ENCODE measurements at regions not wholly inside any gene's neighbourhood (a gene's known extent, or its start where the extent isn't known, plus 50 kb on each side); places are given as distances from the start of the nearest gene placed in this dataset.

GRCh38 chr3:150110097-150110496 is 139.4 kb upstream of the PFN2 start:
- Histone ChIP-seq H3K4me1 (peaks cover 20% of the 10 kb centered on the region), H3K9me3 (no peaks in the 10 kb centered on the region), H3K4me2 (no peak overlapping the region), H3K4me3 (no peak overlapping the region), H3K27ac (no peak overlapping the region)
- peak in 1 of 2 experiments; percentile 21 for DNase-seq (ENCODE audit: low read depth in 1 of 2, low spot score in 1 of 2)
- no peak for ATAC-seq
- WGBS (ENCODE audit: missing lambda C conversion rate) = 48% methylated on average over 5 of the region's 5 CpGs
- TF ChIP-seq HOXA7 (CRISPR knock-in tag; IDR thresholded peaks at IDR 0.05) (no peak), TFCP2L1 (CRISPR knock-in tag; IDR thresholded peaks at IDR 0.05) (no peak), MAFK (IDR thresholded peaks at IDR 0.05; ENCODE audit: partially characterized antibody) (peak; percentile 56), RARB (CRISPR knock-in tag; IDR thresholded peaks at IDR 0.05) (no peak), ZSCAN20 (CRISPR knock-in tag; IDR thresholded peaks at IDR 0.05) (no peak), TP53 (CRISPR knock-in tag; IDR thresholded peaks at IDR 0.05) (no peak), CEBPB (IDR thresholded peaks at IDR 0.05) (0 out of 4 replicates have a peak, but pooled peaks of 1 of the 2 experiments have one; percentile 11), POLR2A (IDR thresholded peaks at IDR 0.05; ENCODE audit: low read length) (no peak), JUNB (IDR thresholded peaks at IDR 0.05) (no peak), MYC (IDR thresholded peaks at IDR 0.05; ENCODE audit: borderline replicate concordance, low read length) (no peak), ZC3H11A (IDR thresholded peaks at IDR 0.05) (no peak), ELK1 (IDR thresholded peaks at IDR 0.05; ENCODE audit: low read depth, low read length) (no peak)
- TF ChIP-seq, protein P1, sequence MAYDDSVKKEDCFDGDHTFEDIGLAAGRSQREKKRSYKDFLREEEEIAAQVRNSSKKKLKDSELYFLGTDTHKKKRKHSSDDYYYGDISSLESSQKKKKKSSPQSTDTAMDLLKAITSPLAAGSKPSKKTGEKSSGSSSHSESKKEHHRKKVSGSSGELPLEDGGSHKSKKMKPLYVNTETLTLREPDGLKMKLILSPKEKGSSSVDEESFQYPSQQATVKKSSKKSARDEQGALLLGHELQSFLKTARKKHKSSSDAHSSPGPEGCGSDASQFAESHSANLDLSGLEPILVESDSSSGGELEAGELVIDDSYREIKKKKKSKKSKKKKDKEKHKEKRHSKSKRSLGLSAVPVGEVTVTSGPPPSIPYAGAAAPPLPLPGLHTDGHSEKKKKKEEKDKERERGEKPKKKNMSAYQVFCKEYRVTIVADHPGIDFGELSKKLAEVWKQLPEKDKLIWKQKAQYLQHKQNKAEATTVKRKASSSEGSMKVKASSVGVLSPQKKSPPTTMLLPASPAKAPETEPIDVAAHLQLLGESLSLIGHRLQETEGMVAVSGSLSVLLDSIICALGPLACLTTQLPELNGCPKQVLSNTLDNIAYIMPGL (CRISPR knock-in tag; IDR thresholded peaks at IDR 0.05; ENCODE audit: borderline replicate concordance) = no peak
- TF ChIP-seq, protein P2, sequence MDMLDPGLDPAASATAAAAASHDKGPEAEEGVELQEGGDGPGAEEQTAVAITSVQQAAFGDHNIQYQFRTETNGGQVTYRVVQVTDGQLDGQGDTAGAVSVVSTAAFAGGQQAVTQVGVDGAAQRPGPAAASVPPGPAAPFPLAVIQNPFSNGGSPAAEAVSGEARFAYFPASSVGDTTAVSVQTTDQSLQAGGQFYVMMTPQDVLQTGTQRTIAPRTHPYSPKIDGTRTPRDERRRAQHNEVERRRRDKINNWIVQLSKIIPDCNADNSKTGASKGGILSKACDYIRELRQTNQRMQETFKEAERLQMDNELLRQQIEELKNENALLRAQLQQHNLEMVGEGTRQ (IDR thresholded peaks at IDR 0.05) = no peak
- TF ChIP-seq, protein P3, sequence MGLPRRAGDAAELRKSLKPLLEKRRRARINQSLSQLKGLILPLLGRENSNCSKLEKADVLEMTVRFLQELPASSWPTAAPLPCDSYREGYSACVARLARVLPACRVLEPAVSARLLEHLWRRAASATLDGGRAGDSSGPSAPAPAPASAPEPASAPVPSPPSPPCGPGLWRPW (IDR thresholded peaks at IDR 0.05) = no peak
- POLR2A ChIA-PET = no interaction called here
- CTCF ChIA-PET = no interaction called here
- FAIRE-seq = no peak

- H3K4me3 ChIP-seq = no peak overlapping the region
- no peak for DNase-seq (ENCODE audit: low read depth in 1 of 2, low spot score in 1 of 2)
- H3K4me2 ChIP-seq = peak overlapping the region; percentile 56
- ChIA-PET CTCF (interaction anchor here (0.9 to 1.3 kb wide), 4 partner anchors 21 to 294 kb away, joined by 3 read pairs; no protein-coding TSS in a partner anchor), POLR2A (no interaction called here)
- 64% methylated on average over 5 of the region's 5 CpGs for WGBS (ENCODE audit: missing lambda C conversion rate)
- no peak for FAIRE-seq
- peak; percentile 38 to 55; a peak in 4 of 6 replicates for ATAC-seq
- H3K27ac ChIP-seq = peak overlapping the region; percentile 12 to 65; a peak in 3 of 6 replicates
- H3K4me1 ChIP-seq = peaks cover 20% of the 10 kb centered on the region
- no peaks in the 10 kb centered on the region for H3K9me3 ChIP-seq
- TF ChIP-seq JUN (IDR thresholded peaks at IDR 0.05) = no peak
- no peak for TF ChIP-seq HEYL (CRISPR knock-in tag; IDR thresholded peaks at IDR 0.05)
- TF ChIP-seq REST (IDR thresholded peaks at IDR 0.05) = no peak
- TF ChIP-seq, protein P4, sequence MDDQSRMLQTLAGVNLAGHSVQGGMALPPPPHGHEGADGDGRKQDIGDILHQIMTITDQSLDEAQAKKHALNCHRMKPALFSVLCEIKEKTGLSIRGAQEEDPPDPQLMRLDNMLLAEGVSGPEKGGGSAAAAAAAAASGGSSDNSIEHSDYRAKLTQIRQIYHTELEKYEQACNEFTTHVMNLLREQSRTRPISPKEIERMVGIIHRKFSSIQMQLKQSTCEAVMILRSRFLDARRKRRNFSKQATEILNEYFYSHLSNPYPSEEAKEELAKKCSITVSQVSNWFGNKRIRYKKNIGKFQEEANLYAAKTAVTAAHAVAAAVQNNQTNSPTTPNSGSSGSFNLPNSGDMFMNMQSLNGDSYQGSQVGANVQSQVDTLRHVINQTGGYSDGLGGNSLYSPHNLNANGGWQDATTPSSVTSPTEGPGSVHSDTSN (IDR thresholded peaks at IDR 0.05) = no peak
- no peak for TF ChIP-seq FOSB (CRISPR knock-in tag; IDR thresholded peaks at IDR 0.05)
- no peak for TF ChIP-seq CHD4 (IDR thresholded peaks at IDR 0.05; ENCODE audit: borderline replicate concordance)
- no peak for TF ChIP-seq JUNB (IDR thresholded peaks at IDR 0.05)
- TF ChIP-seq BCL3 (IDR thresholded peaks at IDR 0.05) = no peak
- TF ChIP-seq RARB (CRISPR knock-in tag; IDR thresholded peaks at IDR 0.05) = no peak
- TF ChIP-seq MYC (IDR thresholded peaks at IDR 0.05; ENCODE audit: borderline replicate concordance, low read length) = no peak
- TF ChIP-seq CTCF (IDR thresholded peaks at IDR 0.05) = no peak
These were observed 136.9 kb upstream of the PFN2 start for GRCh38 chr3:150107429-150108175.

All from A549 (cell line).